H1 (cell line): ENCODE measurements at regions not wholly inside any gene's neighbourhood (a gene's known extent, or its start where the extent isn't known, plus 50 kb on each side); places are given as distances from the start of the nearest gene placed in this dataset.

Source experiments
- CTCF ChIA-PET: fragments of 300-600 bp; sonication (Branson Sonifier 250); formaldehyde crosslinking; loops from one replicate; lab custom pipeline; 2021; ENCODE audit not compliant: partially characterized antibody; lab: Charles Lee
- POLR2A ChIA-PET: fragments of 300-600 bp; sonication (Branson Sonifier 250); formaldehyde crosslinking; loops from one replicate; lab custom pipeline; 2021; ENCODE audit warnings: inconsistent platforms; ENCODE audit not compliant: partially characterized antibody; lab: Charles Lee
- DNase-seq, 2 experiments: peaks; one replicate each; pipeline versions ENCODE4 v3.0.0 to v3.0.0-alpha.2; 2010 to 2022; ENCODE audit warnings: low spot score in 2 of 2, low read depth in 1 of 2, mixed read lengths in 1 of 2
- FAIRE-seq: peaks from 2 replicates; lab custom pipeline; 2011; peaks lifted over from hg19 to GRCh38; lab: Jason Lieb, UNC
- H2AFZ ChIP-seq: 2 replicates; pipeline ENCODE4 v1.8.1; 2012; ENCODE audit warnings: low read length, inconsistent platforms
- H2AK5ac ChIP-seq: 2 replicates; pipeline ENCODE4 v1.6.1; 2013; ENCODE audit warnings: low read depth, low read length
- H2BK120ac ChIP-seq: replicated peaks from 2 replicates; pipeline ENCODE3; 2013; ENCODE audit warnings: low read depth, low read length, inconsistent platforms
- H2BK12ac ChIP-seq: 2 replicates; pipeline ENCODE4 v1.6.1; 2013; ENCODE audit warnings: low read depth, low read length
- H2BK15ac ChIP-seq: 2 replicates; pipeline ENCODE4 v1.6.1; 2013; ENCODE audit warnings: low read length
- H2BK20ac ChIP-seq: 2 replicates; pipeline ENCODE4 v1.6.1; 2013; ENCODE audit warnings: low read length
- H2BK5ac ChIP-seq: 2 replicates; pipeline ENCODE4 v1.6.1; 2013; ENCODE audit warnings: low read depth, low read length
- H3K14ac ChIP-seq: 2 replicates; pipeline ENCODE4 v1.6.1; 2013; ENCODE audit warnings: inconsistent platforms; ENCODE audit not compliant: insufficient read length
- H3K18ac ChIP-seq: 2 replicates; pipeline ENCODE4 v1.6.1; 2013; ENCODE audit warnings: low read length; ENCODE audit errors: extremely low read depth
- H3K23ac ChIP-seq: 2 replicates; pipeline ENCODE4 v1.6.1; 2013; ENCODE audit warnings: inconsistent platforms; ENCODE audit not compliant: insufficient read length
- H3K23me2 ChIP-seq: 2 replicates; pipeline ENCODE4 v1.6.1; 2013; ENCODE audit warnings: low read depth, low read length
- H3K27ac ChIP-seq: 2 replicates; pipeline ENCODE4 v1.6.1; 2011; ENCODE audit warnings: low read depth, low read length, inconsistent platforms
- H3K27me3 ChIP-seq, 4 experiments: replicated peaks in 1 of 4; 1 replicate in 1 of 4; 2 replicates in 3 of 4; pipeline versions ENCODE4 v1.6.1 to v1.8.1; 2011 to 2013; ENCODE audit warnings: low read length in 3 of 4, mild to moderate bottlenecking in 3 of 4, inconsistent platforms in 2 of 4, mixed read lengths in 2 of 4, moderate library complexity in 1 of 4; ENCODE audit not compliant: control insufficient read depth in 3 of 4, insufficient read depth in 3 of 4; ENCODE audit errors: extremely low read depth in 1 of 4
- H3K36me3 ChIP-seq, 4 experiments: 2 replicates each; pipeline versions ENCODE4 v1.6.1 to v1.8.1; 2011 to 2013; ENCODE audit warnings: mild to moderate bottlenecking in 4 of 4, low read length in 3 of 4, moderate library complexity in 2 of 4, control low read depth in 1 of 4, inconsistent platforms in 1 of 4; ENCODE audit not compliant: insufficient read depth in 4 of 4, control insufficient read depth in 2 of 4
- H3K4ac ChIP-seq: replicated peaks from 2 replicates; pipeline ENCODE3; 2013; ENCODE audit warnings: low read length, low read depth, mixed read lengths, inconsistent platforms; ENCODE audit not compliant: insufficient read length
- H3K4me1 ChIP-seq, 4 experiments: replicated peaks in 1 of 4; 1 replicate in 1 of 4; 2 replicates in 3 of 4; pipeline versions ENCODE4 v1.6.1 to v1.8.1; 2011 to 2013; ENCODE audit warnings: low read length in 3 of 4, inconsistent platforms in 2 of 4, mixed read lengths in 1 of 4; ENCODE audit not compliant: insufficient read depth in 4 of 4, control insufficient read depth in 3 of 4
- H3K4me2 ChIP-seq, 2 experiments: 2 replicates each; pipeline versions ENCODE4 v1.6.1 to v1.8.1; 2011 to 2013; ENCODE audit warnings: low read depth in 2 of 2, low read length in 2 of 2, control low read depth in 1 of 2, inconsistent platforms in 1 of 2, mild to moderate bottlenecking in 1 of 2; ENCODE audit not compliant: insufficient read depth in 1 of 2
- H3K4me3 ChIP-seq, 4 experiments: fragments of 200-600, 300-600 bp in 1 of 4; sonication (generic), shearing (Covaris generic), sonication (Bioruptor Twin) in 1 of 4; 2 replicates each; pipeline versions ENCODE4 v1.5.1 to v1.8.1; 2011 to 2016; ENCODE audit warnings: low read length in 4 of 4, low read depth in 3 of 4, control low read depth in 2 of 4, inconsistent platforms in 2 of 4, mild to moderate bottlenecking in 2 of 4, mixed read lengths in 1 of 4, moderate library complexity in 1 of 4; ENCODE audit not compliant: insufficient read depth in 2 of 4; ENCODE audit errors: extremely low read depth in 1 of 4
- H3K56ac ChIP-seq: replicated peaks from 2 replicates; pipeline ENCODE3; 2013; ENCODE audit warnings: low read depth, mild to moderate bottlenecking, mixed read lengths, low read length, inconsistent platforms; ENCODE audit not compliant: insufficient read length
- H3K79me1 ChIP-seq: 2 replicates; pipeline ENCODE4 v1.6.1; 2013; ENCODE audit warnings: low read depth, low read length, control low read depth
- H3K79me2 ChIP-seq, 2 experiments: 2 replicates each; pipeline versions ENCODE4 v1.6.1 to v1.8.1; 2012 to 2013; ENCODE audit warnings: low read length in 2 of 2, mild to moderate bottlenecking in 2 of 2, inconsistent platforms in 1 of 2; ENCODE audit not compliant: insufficient read depth in 2 of 2, control insufficient read depth in 1 of 2
- H3K9ac ChIP-seq, 4 experiments: replicated peaks in 1 of 4; 1 replicate in 1 of 4; 2 replicates in 3 of 4; pipeline versions ENCODE4 v1.6.1 to v1.8.1; 2011 to 2013; ENCODE audit warnings: low read depth in 3 of 4, low read length in 3 of 4, control low read depth in 2 of 4, mild to moderate bottlenecking in 2 of 4, moderate library complexity in 2 of 4, inconsistent platforms in 1 of 4; ENCODE audit errors: extremely low read depth in 1 of 4
- H3K9me3 ChIP-seq, 2 experiments: 2 replicates each; pipeline versions ENCODE4 v1.6.1 to v1.8.1; 2012 to 2013; ENCODE audit warnings: mild to moderate bottlenecking in 2 of 2, moderate library complexity in 2 of 2, control low read depth in 1 of 2, inconsistent platforms in 1 of 2, low read depth in 1 of 2, low read length in 1 of 2, mixed read lengths in 1 of 2; ENCODE audit not compliant: insufficient read depth in 2 of 2
- H4K20me1 ChIP-seq, 2 experiments: replicated peaks in 1 of 2; 2 replicates each; pipeline versions ENCODE3 to v1.8.1; 2011 to 2013; ENCODE audit warnings: inconsistent platforms in 2 of 2, low read length in 2 of 2, mild to moderate bottlenecking in 1 of 2; ENCODE audit not compliant: insufficient read depth in 2 of 2, control insufficient read depth in 1 of 2
- H4K5ac ChIP-seq: 2 replicates; pipeline ENCODE4 v1.6.1; 2013; ENCODE audit warnings: low read length, low read depth, mixed read lengths, inconsistent platforms; ENCODE audit not compliant: insufficient read length
- H4K8ac ChIP-seq: 2 replicates; pipeline ENCODE4 v1.8.0; 2013; ENCODE audit warnings: mild to moderate bottlenecking, moderate library complexity, low read length, inconsistent platforms; ENCODE audit not compliant: insufficient read depth; ENCODE audit errors: extremely low read depth
- H4K91ac ChIP-seq: replicated peaks from 2 replicates; pipeline ENCODE3; 2013; ENCODE audit warnings: low read length, mixed read lengths, inconsistent platforms; ENCODE audit not compliant: insufficient read length
- CTCF ChIP-seq, 3 experiments: IDR thresholded peaks; 1 replicate in 2 of 3; 2 replicates in 1 of 3; pipeline versions ENCODE4 v1.5.1 to v1.6.1; 2011; ENCODE audit warnings: low read length in 3 of 3, mild to moderate bottlenecking in 3 of 3, inconsistent platforms in 2 of 3, low read depth in 1 of 3, moderate library complexity in 1 of 3; ENCODE audit not compliant: insufficient read depth in 1 of 3; ENCODE audit errors: control extremely low read depth in 1 of 3
- EZH2 ChIP-seq: fragments of 200-600 bp; sonication (generic); IDR thresholded peaks from 2 replicates; pipeline ENCODE4 v1.7.1; 2012; ENCODE audit warnings: low read depth, mild to moderate bottlenecking, moderate library complexity, low read length, inconsistent platforms; ENCODE audit not compliant: severe bottlenecking
- KDM1A ChIP-seq: fragments of 200-600, 300-600 bp; sonication (generic); IDR thresholded peaks from 2 replicates; pipeline ENCODE4 v1.7.1; 2016; ENCODE audit warnings: mild to moderate bottlenecking, low read length, borderline replicate concordance
- KDM4A ChIP-seq: IDR thresholded peaks from one replicate; pipeline ENCODE4 v1.7.1; 2012; ENCODE audit warnings: low read depth, mild to moderate bottlenecking, moderate library complexity, low read length, inconsistent platforms; ENCODE audit not compliant: severe bottlenecking
- NRF1 ChIP-seq: IDR thresholded peaks from 2 replicates; pipeline ENCODE4 v1.6.1; 2011; ENCODE audit warnings: mild to moderate bottlenecking, low read depth, low read length, improper control_type of control experiment
- PHF8 ChIP-seq: fragments of 200-600 bp; sonication (generic); conservative IDR thresholded peaks from 2 replicates; pipeline ENCODE4 v1.7.1; 2012; ENCODE audit warnings: low read depth, mild to moderate bottlenecking, inconsistent platforms, low read length, moderate library complexity
- TAF7 ChIP-seq: optimal IDR thresholded peaks from 2 replicates; pipeline ENCODE3; 2011; ENCODE audit warnings: low read depth, mild to moderate bottlenecking, inconsistent platforms, low read length, moderate library complexity, borderline replicate concordance
- WGBS, 2 experiments: shearing (Covaris generic) in 1 of 2; methylation state at CpG; one replicate each; pipeline versions ENCODE4 v1.1.6 to v1.1.7; 2013 to 2015; ENCODE audit warnings: low lambda C conversion rate in 2 of 2, mixed read lengths in 2 of 2, inconsistent platforms in 1 of 2, low coverage in 1 of 2, missing lambda C conversion rate in 1 of 2; ENCODE audit not compliant: insufficient replicate concordance in 2 of 2, insufficient coverage in 1 of 2, insufficient read length in 1 of 2; ENCODE audit errors: extremely low coverage in 1 of 2, missing lambda C conversion rate in 1 of 2; 5-methylcytosine and 5-hydroxymethylcytosine counted together
- TF ChIP-seq, protein P1 (sequence below): IDR thresholded peaks from 2 replicates; pipeline ENCODE4 v1.6.1; 2012; ENCODE audit warnings: inconsistent platforms

- H4K91ac ChIP-seq = no peak overlapping the region
- no peak overlapping the region for H3K14ac ChIP-seq
- no peak overlapping the region for H2AK5ac ChIP-seq
- peaks cover 11 to 33% (median 23%) of the 10 kb centered on the region in 4 experiments for H3K27me3 ChIP-seq
- H3K27ac ChIP-seq = no peak overlapping the region
- DNase-seq = peak in 1 of 2 experiments; percentile 55
- no peaks in the 10 kb centered on the region for H3K79me1 ChIP-seq
- peaks cover 0 to 3% (median 0%) of the 10 kb centered on the region in 4 experiments; a peak in 1 of 7 replicates for H3K4me1 ChIP-seq
- no peaks in the 10 kb centered on the region; a peak in 1 of 4 replicates for H3K9me3 ChIP-seq
- no peak overlapping the region for H3K9ac ChIP-seq
- no peak overlapping the region for H2BK15ac ChIP-seq
- no peak overlapping the region for H4K8ac ChIP-seq
- H2BK5ac ChIP-seq = no peak overlapping the region
- peaks cover 12% of the 10 kb centered on the region; the same call in 1 of the 2 replicates for H3K23me2 ChIP-seq
- H2BK120ac ChIP-seq = no peak overlapping the region
- H2AFZ ChIP-seq = no peak overlapping the region
- H3K4me2 ChIP-seq = peak overlapping the region; percentile 58 to 74
- H3K4ac ChIP-seq = no peak overlapping the region
- H3K23ac ChIP-seq = no peak overlapping the region
- ChIA-PET CTCF (no interaction called here), POLR2A (no interaction called here)
- no peak overlapping the region for H2BK20ac ChIP-seq
- H4K5ac ChIP-seq = no peak overlapping the region
- no peaks in the 10 kb centered on the region; a peak in 1 of 8 replicates for H3K36me3 ChIP-seq
- peak; percentile 100 for FAIRE-seq
- H3K79me2 ChIP-seq = no peaks in the 10 kb centered on the region
- H3K56ac ChIP-seq = no peak overlapping the region
- peaks cover 0 to 2% of the 10 kb centered on the region in 2 experiments for H4K20me1 ChIP-seq
- H3K4me3 ChIP-seq = peak overlapping the region; percentile 17 to 63 (median 29); a peak in 6 of 8 replicates
- H3K18ac ChIP-seq = no peak overlapping the region
- 11% methylated on average over 53 of the region's 88 CpGs; no CpG with 5 or more reads in 1 of the 2 experiments for WGBS, 2 experiments
- H2BK12ac ChIP-seq = no peak overlapping the region
- TF ChIP-seq TAF7 (no peak), NRF1 (no peak), KDM4A (peak; percentile 93), CTCF (IDR thresholded peaks at IDR 0.05; ENCODE audit: control extremely low read depth in 1 of 3, insufficient read depth in 1 of 3, low read depth in 1 of 3, low read length in 3 of 3) (no peak), PHF8 (no peak), KDM1A (no peak), EZH2 (peak; percentile 58)
- TF ChIP-seq, protein P1, sequence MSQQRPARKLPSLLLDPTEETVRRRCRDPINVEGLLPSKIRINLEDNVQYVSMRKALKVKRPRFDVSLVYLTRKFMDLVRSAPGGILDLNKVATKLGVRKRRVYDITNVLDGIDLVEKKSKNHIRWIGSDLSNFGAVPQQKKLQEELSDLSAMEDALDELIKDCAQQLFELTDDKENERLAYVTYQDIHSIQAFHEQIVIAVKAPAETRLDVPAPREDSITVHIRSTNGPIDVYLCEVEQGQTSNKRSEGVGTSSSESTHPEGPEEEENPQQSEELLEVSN = no peak
Measured at GRCh38 chr20:26209171-26209941, 512.7 kb upstream of the ZNF337 start.
